Suprapubic skin (tissue), 4 donors: ENCODE measurements at regions not wholly inside any gene's neighbourhood (a gene's known extent, or its start where the extent isn't known, plus 50 kb on each side); places are given as distances from the start of the nearest gene placed in this dataset.

Experiments
- DNase-seq, 2 donors: peaks; one replicate each; pipeline ENCODE4 v3.0.0-alpha.2; 2019; ENCODE audit warnings: low spot score in 2 of 2
- H3K27ac ChIP-seq: fragments of 200-600 bp; sonication (generic); one replicate; pipeline ENCODE4 v1.5.1; 2019
- H3K27me3 ChIP-seq: fragments of 200-600 bp; sonication (generic); one replicate; pipeline ENCODE4 v1.5.1; 2019
- H3K36me3 ChIP-seq: fragments of 200-600 bp; sonication (generic); one replicate; pipeline ENCODE4 v1.5.1; 2019
- H3K4me1 ChIP-seq: fragments of 200-600 bp; sonication (generic); one replicate; pipeline ENCODE4 v1.5.1; 2019
- H3K4me3 ChIP-seq: fragments of 200-600 bp; sonication (generic); one replicate; pipeline ENCODE4 v1.5.1; 2019; ENCODE audit warnings: mild to moderate bottlenecking
- H3K9me3 ChIP-seq: fragments of 200-600 bp; sonication (generic); one replicate; pipeline ENCODE4 v1.5.1; 2019
- CTCF ChIP-seq, 2 donors: fragments of 200-600 bp in 1 of 2; fragments of 450-650 bp in 1 of 2; sonication (generic) in 1 of 2; IDR thresholded peaks; one replicate each; pipeline ENCODE4 v1.5.1; 2016 to 2019; ENCODE audit warnings: antibody characterized with exemption in 2 of 2, mild to moderate bottlenecking in 1 of 2, moderate library complexity in 1 of 2
- EP300 ChIP-seq: sonication (generic); formaldehyde crosslinking; IDR thresholded peaks from one replicate; pipeline ENCODE4 v1.6.1; 2017; ENCODE audit warnings: antibody characterized with exemption
- POLR2A ChIP-seq, 2 donors: fragments of 450-650 bp; IDR thresholded peaks; one replicate each; pipeline ENCODE4 v1.6.1; 2017; ENCODE audit warnings: antibody characterized with exemption in 2 of 2, mild to moderate bottlenecking in 2 of 2, moderate library complexity in 2 of 2
- POLR2AphosphoS5 ChIP-seq, 3 donors: sonication (generic); formaldehyde crosslinking; IDR thresholded peaks; one replicate each; pipeline ENCODE4 v1.6.1; 2017; ENCODE audit warnings: antibody characterized with exemption in 3 of 3
- WGBS: methylation state at CpG from one replicate; pipeline ENCODE4 v1.1.5; 2018; 5-methylcytosine and 5-hydroxymethylcytosine counted together

GRCh38 chr2:156937430-156937829, 320.1 kb upstream of the GALNT5 start:
- Histone ChIP-seq H3K27ac (no peak overlapping the region), H3K4me1 (no peaks in the 10 kb centered on the region), H3K4me3 (no peak overlapping the region), H3K9me3 (no peaks in the 10 kb centered on the region), H3K36me3 (no peaks in the 10 kb centered on the region), H3K27me3 (no peaks in the 10 kb centered on the region)
- no peak for DNase-seq
- no peak for TF ChIP-seq CTCF (IDR thresholded peaks at IDR 0.05)
- TF ChIP-seq POLR2AphosphoS5 (IDR thresholded peaks at IDR 0.05) = no peak
- TF ChIP-seq EP300 = no peak
- TF ChIP-seq POLR2A (IDR thresholded peaks at IDR 0.05) = no peak
- WGBS = 89% methylated on average over 1 of the region's 1 CpG

GRCh38 chr2:156944871-156945270, 312.6 kb upstream of the GALNT5 start:
- H3K27ac ChIP-seq = no peak overlapping the region
- H3K4me1 ChIP-seq = no peaks in the 10 kb centered on the region
- no peaks in the 10 kb centered on the region for H3K27me3 ChIP-seq
- no peak for DNase-seq
- H3K9me3 ChIP-seq = no peaks in the 10 kb centered on the region
- TF ChIP-seq POLR2A (IDR thresholded peaks at IDR 0.05) (no peak), POLR2AphosphoS5 (IDR thresholded peaks at IDR 0.05) (no peak), EP300 (no peak), CTCF (IDR thresholded peaks at IDR 0.05) (no peak)
- 67% methylated on average over 2 of the region's 2 CpGs for WGBS
- no peak overlapping the region for H3K4me3 ChIP-seq
- no peaks in the 10 kb centered on the region for H3K36me3 ChIP-seq

DNA sequence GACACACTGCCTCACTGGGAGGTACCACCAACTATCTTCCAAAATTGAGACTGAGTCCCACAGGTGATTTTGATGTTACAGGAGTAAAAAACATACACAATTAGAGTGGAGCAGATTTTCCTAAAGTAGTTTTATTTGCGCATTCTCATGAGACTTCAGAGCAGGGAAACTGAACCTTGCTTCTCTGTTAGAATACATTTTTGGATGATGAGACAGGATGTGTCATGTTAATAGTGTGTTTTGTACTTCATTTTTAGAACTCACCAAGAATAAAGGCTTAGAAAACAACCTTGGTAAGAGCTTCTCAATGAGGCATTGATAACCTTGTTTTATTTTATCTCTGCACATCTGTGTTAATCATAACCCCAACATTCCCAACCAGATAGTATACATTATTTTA, 310.2 kb upstream of the GALNT5 start:
- peaks cover 3% of the 10 kb centered on the region for H3K9me3 ChIP-seq
- H3K4me3 ChIP-seq = no peak overlapping the region
- TF ChIP-seq POLR2A (IDR thresholded peaks at IDR 0.05) (no peak), CTCF (IDR thresholded peaks at IDR 0.05) (no peak), POLR2AphosphoS5 (IDR thresholded peaks at IDR 0.05) (no peak), EP300 (no peak)
- H3K27me3 ChIP-seq = no peaks in the 10 kb centered on the region
- WGBS = 100% methylated on average over 1 of the region's 1 CpG
- no peak for DNase-seq
- H3K27ac ChIP-seq = no peak overlapping the region
- H3K36me3 ChIP-seq = no peaks in the 10 kb centered on the region
- no peaks in the 10 kb centered on the region for H3K4me1 ChIP-seq

- Histone ChIP-seq H3K27me3 (no peaks in the 10 kb centered on the region), H3K27ac (no peak overlapping the region), H3K4me3 (no peak overlapping the region), H3K9me3 (peaks cover 20% of the 10 kb centered on the region), H3K4me1 (no peaks in the 10 kb centered on the region), H3K36me3 (no peaks in the 10 kb centered on the region)
- TF ChIP-seq EP300 (no peak), CTCF (IDR thresholded peaks at IDR 0.05) (no peak), POLR2A (IDR thresholded peaks at IDR 0.05) (no peak), POLR2AphosphoS5 (IDR thresholded peaks at IDR 0.05) (no peak)
- 84% methylated on average over 1 of the region's 1 CpG for WGBS
- no peak for DNase-seq
Measured at GRCh38 chr2:156955701-156956100, 301.8 kb upstream of the GALNT5 start.

DNA sequence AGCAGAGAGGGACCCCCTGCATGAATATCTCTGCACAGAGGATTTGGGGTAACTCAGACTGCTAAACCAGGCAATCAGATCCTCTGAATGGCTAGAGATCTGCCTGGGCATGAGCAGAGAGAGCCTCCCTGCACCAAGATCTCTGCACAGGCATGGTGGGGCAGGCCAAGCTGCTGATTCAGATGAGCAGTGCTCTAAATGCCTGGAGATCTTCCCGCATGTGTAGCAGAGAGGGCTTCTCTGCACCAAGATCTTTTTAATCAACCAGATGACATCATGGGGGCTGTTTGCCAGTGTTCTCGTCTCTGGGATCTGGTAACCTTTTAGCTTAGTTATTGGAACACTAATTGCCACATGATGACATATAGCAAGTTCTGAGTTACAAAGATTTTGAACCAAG, 301.3 kb upstream of the GALNT5 start:
- TF ChIP-seq POLR2A (IDR thresholded peaks at IDR 0.05) (no peak), CTCF (IDR thresholded peaks at IDR 0.05) (no peak), EP300 (no peak), POLR2AphosphoS5 (IDR thresholded peaks at IDR 0.05) (no peak)
- Histone ChIP-seq H3K27ac (no peak overlapping the region), H3K4me3 (no peak overlapping the region), H3K9me3 (peaks cover 20% of the 10 kb centered on the region), H3K4me1 (no peaks in the 10 kb centered on the region), H3K27me3 (no peaks in the 10 kb centered on the region), H3K36me3 (no peaks in the 10 kb centered on the region)
- DNase-seq = no peak
- 50% methylated on average over 2 of the region's 2 CpGs for WGBS
